Upper lobe of right lung (tissue), 1 donor: ENCODE measurements at regions not wholly inside any gene's neighbourhood (a gene's known extent, or its start where the extent isn't known, plus 50 kb on each side); places are given as distances from the start of the nearest gene placed in this dataset.

Experiments
- ATAC-seq: fragments of 200-7000 bp; cut with Tn5 transposase; one replicate; pipeline ENCODE4 v1.9.1; 2020; ENCODE audit warnings: mild to moderate bottlenecking, moderate library complexity
- DNase-seq: peaks from one replicate; pipeline ENCODE4 v3.0.0-alpha.2; 2020
- H3K27ac ChIP-seq: fragments of 200-600 bp; one replicate; pipeline ENCODE4 v1.8.0; 2022
- H3K27me3 ChIP-seq: fragments of 200-600 bp; one replicate; pipeline ENCODE4 v1.8.0; 2022; ENCODE audit warnings: mild to moderate bottlenecking
- H3K36me3 ChIP-seq: fragments of 200-600 bp; one replicate; pipeline ENCODE4 v1.8.0; 2022
- H3K4me1 ChIP-seq: fragments of 200-600 bp; one replicate; pipeline ENCODE4 v1.8.0; 2022
- H3K4me3 ChIP-seq: fragments of 200-600 bp; one replicate; pipeline ENCODE4 v1.8.0; 2022; ENCODE audit warnings: mild to moderate bottlenecking
- H3K9me3 ChIP-seq: fragments of 200-600 bp; one replicate; pipeline ENCODE4 v1.8.0; 2022
- CTCF ChIP-seq: fragments of 200-600 bp; IDR thresholded peaks from one replicate; pipeline ENCODE4 v1.8.0; 2022; ENCODE audit warnings: antibody characterized with exemption
- intact Hi-C: fragments of 100-400 bp; cut with DNase I; formaldehyde crosslinking; loops from one replicate; pipeline ENCODE4 v1.11.0; 2022
- donor health status: DM: no; HTN: yes; CAD: no; lungs with severe emphysema.

DNA sequence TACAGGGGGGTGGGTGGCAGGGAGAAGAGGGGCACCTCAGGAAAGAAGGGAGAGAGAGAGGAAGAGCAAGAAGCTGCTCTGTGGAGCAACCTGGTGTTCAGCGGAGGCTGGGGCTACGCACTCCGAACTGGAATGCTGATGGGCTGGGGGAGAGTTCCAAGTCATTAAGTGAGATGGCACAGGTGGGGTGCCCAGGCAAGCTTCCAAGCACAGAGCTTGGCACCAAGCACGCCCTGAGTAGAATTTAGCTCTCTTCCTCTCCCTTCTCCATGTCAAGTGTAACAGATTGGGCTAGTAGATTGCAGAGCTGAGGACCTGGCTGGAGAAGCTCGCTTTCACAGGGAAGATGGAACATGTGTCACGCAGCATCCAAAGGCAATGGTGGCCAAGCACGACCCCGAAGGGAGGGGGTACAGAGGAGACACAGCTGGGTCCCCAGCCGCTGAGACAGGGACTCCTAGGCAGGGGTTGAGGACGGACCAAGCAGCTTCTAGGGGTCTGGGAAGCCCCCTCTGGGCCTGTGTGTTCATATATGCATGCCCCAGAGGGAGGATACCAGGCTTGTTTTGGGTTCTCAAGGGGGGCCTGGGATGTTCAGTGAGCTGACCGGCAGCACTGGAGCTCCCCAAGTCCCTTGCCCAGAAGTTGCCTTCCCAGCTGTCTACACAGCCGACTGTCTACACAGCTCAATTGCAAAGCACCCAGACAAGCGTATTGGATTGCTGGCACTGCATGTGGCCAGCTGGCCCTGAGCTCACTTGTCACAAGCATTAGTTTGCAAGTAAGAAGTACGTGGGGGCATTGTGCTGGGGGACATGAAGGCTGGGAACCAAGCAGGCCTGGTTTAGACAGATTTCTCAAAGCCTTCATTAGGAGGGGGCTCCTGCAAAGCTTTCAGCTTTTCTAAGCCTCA is 247.8 kb downstream of the ENGASE start:
- Histone ChIP-seq H3K27me3 (peaks cover 7% of the 10 kb centered on the region), H3K36me3 (no peaks in the 10 kb centered on the region), H3K9me3 (no peaks in the 10 kb centered on the region), H3K4me3 (no peak overlapping the region), H3K27ac (no peak overlapping the region), H3K4me1 (no peaks in the 10 kb centered on the region)
- ATAC-seq (no peak), DNase-seq (no peak)
- intact Hi-C loops, result no loop called here
- TF ChIP-seq CTCF, result no peak

GRCh38 chr17:79320331-79320730 is 245.7 kb downstream of the ENGASE start:
- Histone ChIP-seq H3K4me3 (no peak overlapping the region), H3K9me3 (no peaks in the 10 kb centered on the region), H3K27me3 (peaks cover 17% of the 10 kb centered on the region), H3K36me3 (no peaks in the 10 kb centered on the region), H3K27ac (no peak overlapping the region), H3K4me1 (no peaks in the 10 kb centered on the region)
- DNase-seq, result no peak
- ATAC-seq, result no peak
- TF ChIP-seq CTCF, result no peak
- intact Hi-C loops, result no loop called here

GRCh38 chr17:79317916-79318315 is 243.3 kb downstream of the ENGASE start:
- no peak overlapping the region for H3K4me3 ChIP-seq
- no peaks in the 10 kb centered on the region for H3K36me3 ChIP-seq
- intact Hi-C loops, result no loop called here
- H3K27ac ChIP-seq, result no peak overlapping the region
- H3K4me1 ChIP-seq, result no peaks in the 10 kb centered on the region
- DNase-seq (no peak), ATAC-seq (no peak)
- H3K27me3 ChIP-seq, result peaks cover 36% of the 10 kb centered on the region
- TF ChIP-seq CTCF, result no peak
- no peaks in the 10 kb centered on the region for H3K9me3 ChIP-seq

DNA sequence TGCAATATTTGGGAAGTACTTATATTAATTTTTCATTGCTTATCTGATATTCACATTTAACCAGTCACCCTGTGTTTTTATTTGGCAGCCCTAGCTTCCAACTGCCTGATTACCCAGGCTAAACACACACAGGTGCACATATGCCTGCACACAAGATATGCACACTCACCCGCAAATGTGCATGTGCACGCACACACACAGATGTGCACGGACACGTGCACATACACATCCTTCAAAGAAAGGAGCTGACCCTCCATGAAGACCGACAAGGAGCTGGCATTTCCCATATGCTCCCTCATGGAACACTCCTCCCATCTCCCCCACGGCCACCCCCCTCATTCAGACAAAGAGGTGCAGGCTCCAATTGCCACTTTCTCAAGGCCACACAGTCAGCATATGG is 242.2 kb downstream of the ENGASE start:
- Histone ChIP-seq H3K9me3 (no peaks in the 10 kb centered on the region), H3K4me3 (no peak overlapping the region), H3K27me3 (peaks cover 39% of the 10 kb centered on the region), H3K4me1 (no peaks in the 10 kb centered on the region), H3K27ac (no peak overlapping the region), H3K36me3 (no peaks in the 10 kb centered on the region)
- no peak for TF ChIP-seq CTCF
- intact Hi-C loops, result no loop called here
- no peak for DNase-seq
- ATAC-seq, result no peak

DNA sequence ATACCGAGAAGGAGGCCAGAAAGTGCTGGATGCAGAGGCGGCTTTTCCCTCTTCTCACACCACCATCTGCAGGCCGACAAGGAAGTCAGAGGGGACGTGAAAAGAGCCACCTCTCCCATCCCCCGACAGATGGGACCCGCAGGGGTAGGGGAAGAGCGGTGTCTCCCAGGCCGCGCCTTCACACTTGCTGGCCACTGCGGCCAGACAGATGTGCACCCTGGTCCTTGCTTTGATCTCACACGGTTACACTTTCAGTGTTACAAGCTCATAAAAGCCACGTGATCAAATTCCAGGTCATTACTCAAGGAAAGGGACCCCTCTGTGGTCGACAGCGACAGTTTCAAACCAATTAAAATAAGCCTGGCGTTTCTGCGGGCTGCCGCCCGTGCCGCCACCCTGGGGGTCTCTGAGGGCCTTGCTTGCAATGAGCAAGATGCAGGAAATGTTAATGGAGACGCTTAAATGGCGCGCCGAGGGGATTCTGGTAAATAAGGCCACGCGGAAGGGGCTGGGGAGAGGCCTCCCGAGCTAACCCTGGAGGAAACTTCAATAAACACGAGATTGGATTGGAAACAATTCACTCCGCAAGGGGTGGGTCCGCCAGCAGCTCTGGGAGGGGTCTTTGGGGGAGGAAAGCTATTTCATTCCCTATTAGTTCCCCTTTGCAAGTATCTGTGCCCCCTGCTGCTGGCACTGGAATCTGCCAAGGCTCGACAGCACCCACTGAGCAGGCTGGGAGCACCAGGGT is 240.9 kb downstream of the ENGASE start:
- H3K4me3 ChIP-seq, result no peak overlapping the region
- no peaks in the 10 kb centered on the region for H3K4me1 ChIP-seq
- H3K27ac ChIP-seq, result no peak overlapping the region
- no peak for ATAC-seq
- no peak for TF ChIP-seq CTCF
- intact Hi-C loops, result no loop called here
- peaks cover 39% of the 10 kb centered on the region for H3K27me3 ChIP-seq
- H3K9me3 ChIP-seq, result no peaks in the 10 kb centered on the region
- no peak for DNase-seq
- H3K36me3 ChIP-seq, result no peaks in the 10 kb centered on the region
